ENCODE measurements at regions not wholly inside any gene's neighbourhood (a gene's known extent, or its start where the extent isn't known, plus 50 kb on each side); places are given as distances from the start of the nearest gene placed in this dataset.

GRCh38 chr4:20430259-20430941 is 178.7 kb downstream of the SLIT2 start:
- intact Hi-C loops (cut with micrococcal nuclease), result no loop called here
- H3K4me1 Mint-ChIP-seq (ENCODE audit: low read depth), result no peaks in the 10 kb centered on the region
- no peak overlapping the region for H3K27ac Mint-ChIP-seq
- H3K9me3 Mint-ChIP-seq, result no peaks in the 10 kb centered on the region
- H3K36me3 Mint-ChIP-seq (ENCODE audit: low read depth), result no peaks in the 10 kb centered on the region
- peaks cover 2% of the 10 kb centered on the region for H3K27me3 Mint-ChIP-seq
- H3K4me3 Mint-ChIP-seq, result no peak overlapping the region

- H3K9me3 Mint-ChIP-seq, result no peaks in the 10 kb centered on the region
- H3K4me1 Mint-ChIP-seq (ENCODE audit: low read depth), result no peaks in the 10 kb centered on the region
- no peak overlapping the region for H3K27ac Mint-ChIP-seq
- H3K36me3 Mint-ChIP-seq (ENCODE audit: low read depth), result no peaks in the 10 kb centered on the region
- peaks cover 2% of the 10 kb centered on the region for H3K27me3 Mint-ChIP-seq
- H3K4me3 Mint-ChIP-seq, result no peak overlapping the region
- intact Hi-C loops (cut with micrococcal nuclease), result no loop called here
Measured at GRCh38 chr4:20431543-20431951, 179.8 kb downstream of the SLIT2 start.

GRCh38 chr4:20432088-20432487 is 180.4 kb downstream of the SLIT2 start:
- intact Hi-C loops (cut with micrococcal nuclease), result no loop called here
- H3K4me1 Mint-ChIP-seq (ENCODE audit: low read depth), result no peaks in the 10 kb centered on the region
- no peaks in the 10 kb centered on the region for H3K36me3 Mint-ChIP-seq (ENCODE audit: low read depth)

GRCh38 chr4:20433097-20433705 is 181.5 kb downstream of the SLIT2 start:
- no peak overlapping the region for H3K4me3 Mint-ChIP-seq
- H3K9me3 Mint-ChIP-seq, result no peaks in the 10 kb centered on the region
- no peaks in the 10 kb centered on the region for H3K4me1 Mint-ChIP-seq (ENCODE audit: low read depth)
- no peaks in the 10 kb centered on the region for H3K36me3 Mint-ChIP-seq (ENCODE audit: low read depth)
- peaks cover 2% of the 10 kb centered on the region for H3K27me3 Mint-ChIP-seq
- H3K27ac Mint-ChIP-seq, result no peak overlapping the region
- intact Hi-C loops (cut with micrococcal nuclease), result no loop called here

More at GRCh38 chr4:20432088-20432487, 180.4 kb downstream of the SLIT2 start:
- Mint-ChIP-seq H3K4me3 (no peak overlapping the region), H3K27me3 (peaks cover 2% of the 10 kb centered on the region), H3K9me3 (no peaks in the 10 kb centered on the region), H3K27ac (no peak overlapping the region)

- no peaks in the 10 kb centered on the region for H3K27me3 Mint-ChIP-seq
- no peak overlapping the region for H3K27ac Mint-ChIP-seq
- H3K4me3 Mint-ChIP-seq, result no peak overlapping the region
- no peaks in the 10 kb centered on the region for H3K9me3 Mint-ChIP-seq
- no peaks in the 10 kb centered on the region for H3K36me3 Mint-ChIP-seq (ENCODE audit: low read depth)
- intact Hi-C loops (cut with micrococcal nuclease), result no loop called here
- no peaks in the 10 kb centered on the region for H3K4me1 Mint-ChIP-seq (ENCODE audit: low read depth)
Measured at GRCh38 chr4:20440170-20440569, 188.5 kb downstream of the SLIT2 start.

DNA sequence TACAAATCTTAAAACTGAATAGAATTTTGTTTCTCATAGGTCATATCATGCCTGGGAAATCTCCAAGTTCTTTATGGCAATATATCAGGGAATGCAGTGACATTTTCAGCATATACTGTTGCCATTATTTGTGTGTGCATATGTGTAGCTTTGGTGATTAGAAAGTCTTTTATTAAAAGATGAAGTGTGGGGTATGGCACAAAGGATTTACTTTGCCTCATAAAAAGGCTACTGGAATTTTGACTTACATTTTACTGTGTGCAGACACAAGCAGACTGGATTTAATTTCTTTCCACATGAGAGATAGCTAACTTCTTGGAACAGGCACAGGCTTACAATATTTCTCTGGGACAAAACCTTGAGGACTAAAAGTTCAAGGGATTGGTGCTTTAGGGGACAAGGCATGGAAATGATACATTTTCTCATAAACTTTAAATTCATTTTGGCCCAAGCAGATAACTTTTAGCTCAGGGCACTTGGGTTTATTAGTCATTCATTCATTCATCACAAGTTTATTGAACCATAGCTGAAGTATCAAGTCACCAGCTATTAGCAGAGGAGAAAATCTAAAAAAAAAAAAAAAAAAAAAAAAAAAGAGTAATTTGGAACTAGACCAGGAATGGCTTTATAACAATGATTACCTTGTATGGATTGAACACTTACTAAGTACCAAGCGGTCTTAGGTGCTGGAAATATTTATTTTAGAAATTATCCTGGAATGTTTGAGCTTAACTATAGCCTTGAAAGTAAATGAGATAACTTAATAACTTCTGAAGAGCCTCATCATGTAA is 191.5 kb downstream of the SLIT2 start:
- no peaks in the 10 kb centered on the region for H3K9me3 Mint-ChIP-seq
- no peaks in the 10 kb centered on the region for H3K36me3 Mint-ChIP-seq (ENCODE audit: low read depth)
- H3K27me3 Mint-ChIP-seq, result no peaks in the 10 kb centered on the region
- intact Hi-C loops (cut with micrococcal nuclease), result no loop called here
- H3K27ac Mint-ChIP-seq, result no peak overlapping the region
- no peaks in the 10 kb centered on the region for H3K4me1 Mint-ChIP-seq (ENCODE audit: low read depth)
- H3K4me3 Mint-ChIP-seq, result no peak overlapping the region

GRCh38 chr4:20444599-20445337 is 193.1 kb downstream of the SLIT2 start:
- intact Hi-C loops (cut with micrococcal nuclease), result no loop called here
- no peaks in the 10 kb centered on the region for H3K36me3 Mint-ChIP-seq (ENCODE audit: low read depth)
- H3K27me3 Mint-ChIP-seq, result no peaks in the 10 kb centered on the region
- H3K27ac Mint-ChIP-seq, result no peak overlapping the region
- no peak overlapping the region for H3K4me3 Mint-ChIP-seq
- no peaks in the 10 kb centered on the region for H3K4me1 Mint-ChIP-seq (ENCODE audit: low read depth)
- no peaks in the 10 kb centered on the region for H3K9me3 Mint-ChIP-seq

DNA sequence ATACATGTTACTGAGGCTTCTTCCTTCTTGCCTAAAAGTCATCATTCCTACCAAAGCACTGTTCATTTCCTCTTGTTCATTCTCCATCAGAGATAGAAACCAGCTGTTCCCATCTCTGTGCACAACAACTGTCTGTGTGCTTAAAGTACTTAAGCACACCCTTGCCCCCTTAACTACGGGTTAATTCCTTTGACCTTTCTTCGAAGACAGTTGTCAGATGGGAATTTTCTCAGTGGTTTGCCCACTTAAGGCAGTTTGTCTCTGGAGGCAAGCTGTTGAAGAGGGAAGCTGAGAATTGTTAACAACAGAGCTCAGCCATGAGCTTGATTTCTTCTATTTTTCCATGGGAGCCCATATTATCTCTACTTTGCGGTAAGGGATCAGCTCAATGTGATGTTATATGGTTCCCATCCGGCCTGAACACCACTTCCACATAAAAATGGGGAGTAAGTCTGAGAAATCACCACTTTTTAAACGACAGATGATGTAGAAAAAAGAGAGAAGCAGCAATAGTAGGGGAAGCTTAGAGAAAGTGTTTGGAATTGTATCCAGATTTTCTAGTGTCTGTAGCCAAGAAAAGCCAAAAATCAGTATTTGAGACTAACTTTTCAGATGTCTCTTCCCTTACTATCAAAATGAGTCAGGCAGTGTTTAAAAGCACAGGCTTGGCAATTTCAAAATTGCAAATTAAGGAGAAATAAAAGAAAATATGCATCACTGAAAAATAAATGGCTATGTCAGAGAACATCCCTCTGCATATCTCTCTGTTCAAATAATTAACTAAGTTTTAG is 194.4 kb downstream of the SLIT2 start:
- no peaks in the 10 kb centered on the region for H3K9me3 Mint-ChIP-seq
- no peak overlapping the region for H3K4me3 Mint-ChIP-seq
- no peaks in the 10 kb centered on the region for H3K27me3 Mint-ChIP-seq
- no peaks in the 10 kb centered on the region for H3K36me3 Mint-ChIP-seq (ENCODE audit: low read depth)
- intact Hi-C loops (cut with micrococcal nuclease), result no loop called here
- no peak overlapping the region for H3K27ac Mint-ChIP-seq
- H3K4me1 Mint-ChIP-seq (ENCODE audit: low read depth), result no peaks in the 10 kb centered on the region

GRCh38 chr4:20447103-20447502 is 195.4 kb downstream of the SLIT2 start:
- no peak overlapping the region for H3K27ac Mint-ChIP-seq
- H3K36me3 Mint-ChIP-seq (ENCODE audit: low read depth), result no peaks in the 10 kb centered on the region
- no peak overlapping the region for H3K4me3 Mint-ChIP-seq
- intact Hi-C loops (cut with micrococcal nuclease), result no loop called here
- no peaks in the 10 kb centered on the region for H3K4me1 Mint-ChIP-seq (ENCODE audit: low read depth)
- H3K9me3 Mint-ChIP-seq, result no peaks in the 10 kb centered on the region
- no peaks in the 10 kb centered on the region for H3K27me3 Mint-ChIP-seq

DNA sequence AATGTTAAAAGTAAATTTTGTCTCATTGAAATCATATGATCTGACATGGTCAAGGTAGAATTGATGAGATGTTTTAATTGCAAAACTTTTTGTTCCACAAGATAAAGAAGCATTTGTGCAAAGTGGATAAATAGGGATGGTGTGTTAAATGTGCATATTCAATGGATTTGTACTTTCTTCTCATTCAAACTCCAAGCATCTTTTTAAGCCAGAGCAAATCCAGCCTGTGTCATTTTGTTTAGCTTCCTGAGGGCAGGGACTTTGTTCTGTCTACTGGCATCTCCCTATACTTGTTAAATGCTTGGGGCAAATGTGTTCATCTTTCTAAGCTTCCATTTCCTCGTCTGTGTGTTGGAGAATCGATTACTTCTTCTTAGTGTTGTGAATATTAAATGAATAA is 200.3 kb downstream of the SLIT2 start:
- Mint-ChIP-seq H3K27me3 (no peaks in the 10 kb centered on the region), H3K27ac (no peak overlapping the region), H3K36me3 (ENCODE audit: low read depth) (no peaks in the 10 kb centered on the region), H3K4me1 (ENCODE audit: low read depth) (no peaks in the 10 kb centered on the region), H3K4me3 (no peak overlapping the region), H3K9me3 (no peaks in the 10 kb centered on the region)
- intact Hi-C loops (cut with micrococcal nuclease), result no loop called here

GRCh38 chr4:20454515-20454914 is 202.8 kb downstream of the SLIT2 start:
- Mint-ChIP-seq H3K9me3 (no peaks in the 10 kb centered on the region), H3K27ac (no peak overlapping the region), H3K4me1 (ENCODE audit: low read depth) (no peaks in the 10 kb centered on the region), H3K27me3 (no peaks in the 10 kb centered on the region), H3K36me3 (ENCODE audit: low read depth) (no peaks in the 10 kb centered on the region), H3K4me3 (no peak overlapping the region)
- intact Hi-C loops (cut with micrococcal nuclease), result no loop called here

DNA sequence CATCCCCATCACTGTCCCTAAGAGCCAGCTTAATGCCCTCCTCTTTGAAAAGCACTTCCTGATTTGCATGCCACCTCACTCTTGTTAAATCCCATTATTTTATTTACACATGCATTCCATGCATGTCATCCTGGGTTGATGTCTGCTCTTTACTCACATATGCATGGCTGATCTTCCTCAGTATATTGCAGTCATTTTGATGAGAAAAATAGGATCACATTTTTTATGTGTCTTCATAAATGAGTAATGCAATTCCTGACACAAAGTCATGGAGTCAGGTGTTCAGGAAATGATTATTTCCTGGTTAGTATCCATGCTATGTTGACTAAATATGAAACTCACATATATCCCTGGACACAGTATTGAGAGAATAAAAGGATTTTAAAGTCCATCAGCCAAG is 204.7 kb downstream of the SLIT2 start:
- Mint-ChIP-seq H3K9me3 (no peaks in the 10 kb centered on the region), H3K27me3 (no peaks in the 10 kb centered on the region), H3K4me3 (no peak overlapping the region), H3K4me1 (ENCODE audit: low read depth) (no peaks in the 10 kb centered on the region), H3K36me3 (ENCODE audit: low read depth) (no peaks in the 10 kb centered on the region), H3K27ac (no peak overlapping the region)
- intact Hi-C loops (cut with micrococcal nuclease), result no loop called here

DNA sequence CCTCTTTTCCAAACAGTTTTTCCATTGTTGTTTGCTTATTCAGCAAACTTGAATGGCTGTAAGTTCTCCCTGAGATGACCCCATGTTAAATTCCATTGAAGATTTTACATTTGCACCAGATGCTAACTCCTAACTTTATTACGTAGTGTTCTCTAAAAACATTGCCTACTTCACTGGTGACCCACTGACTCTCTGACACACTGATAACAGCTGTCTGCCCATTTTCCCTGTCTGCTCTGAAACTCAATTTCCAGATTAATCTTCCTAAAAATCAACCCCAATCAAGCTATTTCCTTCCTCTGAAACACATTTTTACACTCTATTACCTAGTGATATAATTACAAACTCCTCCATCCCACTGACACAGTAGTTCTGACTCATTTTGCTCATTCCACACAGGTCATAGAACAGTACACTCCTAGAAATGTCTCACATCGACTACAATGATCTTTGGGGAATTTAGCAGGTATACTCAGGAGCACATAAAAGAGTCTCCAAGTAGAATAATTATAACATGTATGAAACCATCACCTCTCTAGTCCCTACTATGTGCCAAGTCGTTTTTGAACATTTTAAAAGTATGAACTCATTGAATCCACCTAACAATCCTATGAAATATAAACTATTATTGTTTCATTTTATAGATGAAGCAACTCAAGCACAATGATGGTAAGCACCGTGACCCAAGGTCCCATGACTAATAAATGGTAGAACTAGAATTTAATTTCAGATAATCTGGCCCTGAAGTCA is 210.9 kb downstream of the SLIT2 start:
- no peaks in the 10 kb centered on the region for H3K27me3 Mint-ChIP-seq
- no peaks in the 10 kb centered on the region for H3K9me3 Mint-ChIP-seq
- H3K36me3 Mint-ChIP-seq (ENCODE audit: low read depth), result no peaks in the 10 kb centered on the region
- no peak overlapping the region for H3K4me3 Mint-ChIP-seq
- H3K4me1 Mint-ChIP-seq (ENCODE audit: low read depth), result no peaks in the 10 kb centered on the region
- no peak overlapping the region for H3K27ac Mint-ChIP-seq
- intact Hi-C loops (cut with micrococcal nuclease), result no loop called here

All from dendritic cell treated with granulocyte-macrophage colony-stimulating factor and Interleukin-4, amounts not matched to agents 40 ng/mL and 50 ng/mL, for 4 days (primary cell).